SH-SY5Y (cell line): ENCODE measurements at regions not wholly inside any gene's neighbourhood (a gene's known extent, or its start where the extent isn't known, plus 50 kb on each side); places are given as distances from the start of the nearest gene placed in this dataset.

Experiments
- GATA2 ChIP-seq: IDR thresholded peaks from 2 replicates; pipeline ENCODE4 v1.6.1; 2011; ENCODE audit warnings: mild to moderate bottlenecking, low read depth, low read length
- GATA3 ChIP-seq: IDR thresholded peaks from 2 replicates; pipeline ENCODE4 v1.6.1; 2011; ENCODE audit warnings: low read depth, mild to moderate bottlenecking, low read length, moderate library complexity

GRCh38 chr16:63005356-63005755 lies 969.1 kb upstream of the CDH8 start:
- TF ChIP-seq GATA2 (no peak), GATA3 (no peak)
